ENCODE measurements at regions not wholly inside any gene's neighbourhood (a gene's known extent, or its start where the extent isn't known, plus 50 kb on each side); places are given as distances from the start of the nearest gene placed in this dataset.

DNA sequence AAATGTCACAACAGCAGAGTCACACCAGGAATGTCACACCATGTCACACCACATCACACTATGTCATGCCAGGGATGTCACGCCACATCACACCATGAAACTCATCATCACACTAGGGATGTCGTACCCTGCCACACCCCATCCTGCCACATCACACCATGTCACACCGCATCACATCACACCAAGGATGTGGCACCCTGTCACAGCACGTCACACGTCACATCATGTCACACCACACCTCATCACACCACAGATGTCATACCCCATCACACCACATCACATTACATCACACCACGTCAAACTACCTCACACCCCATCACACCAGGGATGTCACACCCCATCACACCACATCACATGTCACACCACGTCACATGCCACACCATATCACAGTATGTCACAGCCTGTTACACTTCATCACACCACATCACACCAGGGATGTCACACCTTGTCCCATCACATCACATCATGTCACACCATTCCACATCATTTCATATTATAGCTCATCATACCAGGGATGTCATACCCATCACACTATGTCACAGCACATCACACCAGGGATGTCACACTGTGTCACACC, 90.9 kb downstream of the TMEM121 start:
- TF ChIP-seq, protein P1, sequence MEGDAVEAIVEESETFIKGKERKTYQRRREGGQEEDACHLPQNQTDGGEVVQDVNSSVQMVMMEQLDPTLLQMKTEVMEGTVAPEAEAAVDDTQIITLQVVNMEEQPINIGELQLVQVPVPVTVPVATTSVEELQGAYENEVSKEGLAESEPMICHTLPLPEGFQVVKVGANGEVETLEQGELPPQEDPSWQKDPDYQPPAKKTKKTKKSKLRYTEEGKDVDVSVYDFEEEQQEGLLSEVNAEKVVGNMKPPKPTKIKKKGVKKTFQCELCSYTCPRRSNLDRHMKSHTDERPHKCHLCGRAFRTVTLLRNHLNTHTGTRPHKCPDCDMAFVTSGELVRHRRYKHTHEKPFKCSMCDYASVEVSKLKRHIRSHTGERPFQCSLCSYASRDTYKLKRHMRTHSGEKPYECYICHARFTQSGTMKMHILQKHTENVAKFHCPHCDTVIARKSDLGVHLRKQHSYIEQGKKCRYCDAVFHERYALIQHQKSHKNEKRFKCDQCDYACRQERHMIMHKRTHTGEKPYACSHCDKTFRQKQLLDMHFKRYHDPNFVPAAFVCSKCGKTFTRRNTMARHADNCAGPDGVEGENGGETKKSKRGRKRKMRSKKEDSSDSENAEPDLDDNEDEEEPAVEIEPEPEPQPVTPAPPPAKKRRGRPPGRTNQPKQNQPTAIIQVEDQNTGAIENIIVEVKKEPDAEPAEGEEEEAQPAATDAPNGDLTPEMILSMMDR (conservative IDR thresholded peaks at IDR 0.05; ENCODE audit: low read depth, low read length), result no peak
- TF ChIP-seq EZH2 (IDR thresholded peaks at IDR 0.05; ENCODE audit: low read length, unreplicated experiment) (no peak), EZH2phosphoT487 (IDR thresholded peaks at IDR 0.05; ENCODE audit: borderline replicate concordance, low read length) (no peak)
